Glomerular endothelial cell (primary cell): ENCODE measurements at regions not wholly inside any gene's neighbourhood (a gene's known extent, or its start where the extent isn't known, plus 50 kb on each side); places are given as distances from the start of the nearest gene placed in this dataset.
A peak's percentile ranks its signal among the peaks of the same experiment; 100 is the strongest.

Experiments used
- DNase-seq: peaks from one replicate; pipeline ENCODE4 v3.0.0-alpha.2; 2011; ENCODE audit warnings: low read depth, low spot score; ENCODE audit errors: extremely low read depth

DNA sequence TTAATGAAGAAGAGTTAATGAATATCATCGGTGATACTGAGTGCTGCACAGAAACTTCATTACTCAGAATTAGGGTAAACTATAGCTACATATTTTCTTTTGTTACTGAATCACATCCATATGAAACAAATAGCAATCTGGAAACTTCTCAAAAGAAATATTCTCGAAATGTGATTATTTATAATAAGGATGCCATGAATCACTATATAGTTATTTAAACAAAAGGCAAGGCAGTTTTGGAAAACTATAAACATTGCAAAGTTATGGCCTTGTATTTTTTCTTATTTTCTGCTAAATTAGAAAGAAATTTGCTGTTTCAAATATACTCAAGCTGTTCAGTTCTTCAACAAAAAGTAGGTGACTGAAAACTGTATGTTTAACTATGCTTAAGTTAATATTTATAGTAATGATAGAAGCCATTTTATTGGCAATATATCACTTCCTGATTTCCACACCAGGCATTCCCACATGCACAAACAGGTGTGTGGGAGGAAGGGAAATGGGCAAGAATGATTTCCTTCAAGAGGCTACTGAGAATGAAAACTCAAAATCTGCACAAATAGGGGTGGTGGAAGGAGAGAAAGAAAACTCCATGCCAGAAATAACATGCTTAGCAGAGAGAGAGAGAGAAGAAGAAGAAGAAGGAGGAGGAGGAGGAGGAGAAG, 74.5 kb upstream of the FRY start:
- no peak for DNase-seq

DNA sequence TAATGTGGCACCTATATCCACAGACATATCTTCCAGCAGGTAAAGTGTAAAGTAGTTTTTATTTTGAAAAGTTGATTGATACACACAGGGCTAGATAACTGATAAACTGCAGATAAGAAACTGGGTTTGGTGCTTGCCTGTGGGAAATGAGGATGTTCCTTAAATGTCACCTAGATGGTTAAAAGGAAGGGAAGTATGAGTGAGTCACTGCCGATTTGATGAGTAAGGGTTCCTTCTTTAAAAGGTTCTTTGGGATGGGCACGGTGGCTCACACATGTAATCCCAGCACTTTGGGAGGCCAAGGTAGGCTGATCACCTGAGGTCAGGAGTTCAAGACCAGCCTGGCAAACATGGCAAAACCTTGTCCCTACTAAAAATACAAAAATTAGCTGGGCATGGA, 73.8 kb upstream of the FRY start:
- no peak for DNase-seq

DNA sequence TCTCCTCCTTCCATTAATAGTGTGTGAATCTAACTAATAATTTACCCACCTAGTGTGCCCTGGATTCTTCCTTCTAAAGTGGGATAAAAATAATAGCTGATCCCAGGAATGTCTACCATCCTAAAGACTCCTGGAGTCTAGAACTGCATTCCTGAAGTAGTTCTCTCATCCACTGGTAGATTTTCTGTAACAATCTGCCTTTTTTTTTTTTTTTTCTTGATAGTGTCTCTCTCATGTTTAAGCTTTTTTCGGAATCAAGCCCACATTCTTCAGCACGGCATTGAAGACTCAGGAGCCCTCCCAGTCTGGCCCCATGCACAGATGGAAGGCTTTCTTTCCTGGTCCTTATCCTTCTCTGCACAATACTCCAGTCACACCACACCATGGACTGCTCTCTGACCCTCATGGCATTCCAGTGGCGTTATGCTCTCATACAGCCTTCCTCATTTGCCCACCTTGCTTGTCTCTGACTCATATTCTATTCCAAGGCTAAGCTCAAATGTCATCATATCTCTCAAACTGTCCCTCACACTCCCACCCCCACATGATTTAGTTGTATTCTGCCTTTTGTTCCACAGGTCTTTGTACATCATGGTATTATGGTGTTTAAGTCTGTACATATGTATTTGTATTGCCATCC, 68.7 kb upstream of the FRY start:
- DNase-seq, result no peak

DNA sequence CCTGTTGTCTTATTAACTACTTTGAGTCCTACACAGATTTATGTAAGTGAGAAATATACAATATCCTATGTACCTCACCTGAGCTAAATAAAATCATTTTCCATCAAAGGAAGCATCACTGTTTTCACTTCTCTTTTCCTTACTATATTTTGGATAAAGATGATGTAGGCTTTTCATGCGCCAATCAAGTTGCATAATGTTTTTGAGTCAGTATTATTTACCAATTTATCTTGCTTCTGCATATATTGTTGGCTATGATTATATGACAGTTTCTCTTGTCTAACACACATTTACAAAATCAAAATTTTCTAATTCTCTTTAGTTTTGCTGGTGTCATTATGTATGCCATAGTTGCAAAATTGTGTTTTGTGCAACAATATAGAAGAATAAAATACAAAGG, 67.9 kb upstream of the FRY start:
- DNase-seq, result no peak

DNA sequence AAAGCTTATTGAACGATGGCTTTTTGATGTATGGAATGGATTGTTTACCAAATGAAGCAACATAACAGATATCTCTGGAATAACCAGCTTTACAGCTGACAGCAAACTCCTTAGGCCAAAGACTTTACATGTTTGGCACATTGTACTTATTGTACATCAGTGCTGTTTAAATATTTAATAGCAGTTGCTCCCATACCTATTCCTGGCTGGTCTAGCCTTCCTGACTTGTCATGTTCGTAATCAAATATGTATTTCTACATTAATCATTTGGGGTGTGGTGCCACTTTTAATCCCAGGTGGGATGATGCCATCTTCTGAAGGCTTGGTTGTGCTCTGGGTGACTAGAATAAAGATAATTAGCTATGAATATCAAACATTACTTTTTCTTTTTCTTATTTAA, 67.4 kb upstream of the FRY start:
- no peak for DNase-seq

DNA sequence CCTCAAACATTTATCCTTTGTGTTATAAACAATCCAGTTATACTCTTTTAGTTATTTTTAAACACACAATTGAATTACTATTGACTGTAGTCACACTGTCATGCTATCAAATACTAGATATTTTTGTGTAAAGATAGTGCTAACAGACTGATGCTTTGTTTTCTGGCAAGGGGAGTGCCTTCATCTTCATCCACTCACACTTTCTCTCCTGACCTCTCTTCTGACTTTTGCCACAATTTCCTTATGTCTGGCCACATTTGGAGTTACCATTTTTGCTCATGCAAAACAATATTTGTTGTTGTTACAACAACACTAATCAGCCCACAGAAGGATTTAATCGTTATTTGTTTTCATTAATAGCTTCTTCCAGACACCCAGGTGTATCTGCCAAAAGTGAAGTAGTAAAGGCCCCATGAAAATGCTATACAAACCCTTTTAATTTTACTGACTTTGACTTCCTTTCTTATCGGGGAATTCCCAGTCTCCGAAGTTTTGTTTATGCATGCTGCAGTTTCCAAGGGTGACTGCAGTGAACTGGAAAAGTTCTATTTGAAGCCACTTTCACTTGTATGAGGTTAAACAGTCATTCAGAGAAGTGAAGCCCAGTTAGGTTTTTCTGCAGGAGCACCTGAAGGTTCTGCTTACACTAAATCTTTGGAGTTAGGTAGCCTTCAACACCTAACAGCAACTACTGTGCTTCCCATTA, 66.1 kb upstream of the FRY start:
- peak; percentile 5 for DNase-seq

DNA sequence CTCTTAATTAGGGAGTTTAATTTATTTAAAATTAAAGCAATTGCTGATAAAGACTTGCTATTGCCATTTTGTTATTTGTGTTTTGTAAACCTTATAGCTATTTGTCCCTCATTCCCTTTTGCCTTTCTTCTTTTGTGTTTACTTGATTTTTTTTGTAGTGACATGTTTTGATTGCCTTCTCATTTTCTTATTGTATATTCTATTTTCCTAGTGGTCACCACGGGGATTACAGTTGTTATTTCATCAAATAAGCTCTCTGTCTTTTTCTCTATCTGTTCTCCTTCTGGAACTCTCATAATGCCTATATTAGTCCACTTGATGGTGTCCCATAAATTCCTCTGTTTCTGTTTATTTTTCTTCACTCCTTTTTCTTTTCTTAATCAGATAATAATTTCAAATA, 64.4 kb upstream of the FRY start:
- no peak for DNase-seq

DNA sequence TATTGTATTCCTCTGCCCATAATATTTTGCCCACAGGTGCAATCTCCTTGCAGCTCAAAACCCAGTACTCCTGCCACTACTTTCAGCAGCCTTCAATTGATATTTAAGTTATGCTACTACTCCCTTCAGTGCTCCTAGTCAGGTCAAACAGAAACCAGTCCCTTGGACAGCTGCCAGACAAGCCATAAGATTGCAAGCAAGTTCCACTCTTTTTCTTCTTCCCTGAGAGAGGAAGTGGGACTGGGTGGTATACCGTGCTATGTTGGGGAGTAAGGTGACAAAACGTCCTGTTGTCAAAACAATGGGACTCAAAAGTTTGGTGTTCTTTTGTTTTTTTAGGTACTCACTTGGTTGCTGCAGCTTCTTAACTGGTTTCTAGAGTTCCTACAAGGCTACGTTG, 63.1 kb upstream of the FRY start:
- DNase-seq, result no peak

DNA sequence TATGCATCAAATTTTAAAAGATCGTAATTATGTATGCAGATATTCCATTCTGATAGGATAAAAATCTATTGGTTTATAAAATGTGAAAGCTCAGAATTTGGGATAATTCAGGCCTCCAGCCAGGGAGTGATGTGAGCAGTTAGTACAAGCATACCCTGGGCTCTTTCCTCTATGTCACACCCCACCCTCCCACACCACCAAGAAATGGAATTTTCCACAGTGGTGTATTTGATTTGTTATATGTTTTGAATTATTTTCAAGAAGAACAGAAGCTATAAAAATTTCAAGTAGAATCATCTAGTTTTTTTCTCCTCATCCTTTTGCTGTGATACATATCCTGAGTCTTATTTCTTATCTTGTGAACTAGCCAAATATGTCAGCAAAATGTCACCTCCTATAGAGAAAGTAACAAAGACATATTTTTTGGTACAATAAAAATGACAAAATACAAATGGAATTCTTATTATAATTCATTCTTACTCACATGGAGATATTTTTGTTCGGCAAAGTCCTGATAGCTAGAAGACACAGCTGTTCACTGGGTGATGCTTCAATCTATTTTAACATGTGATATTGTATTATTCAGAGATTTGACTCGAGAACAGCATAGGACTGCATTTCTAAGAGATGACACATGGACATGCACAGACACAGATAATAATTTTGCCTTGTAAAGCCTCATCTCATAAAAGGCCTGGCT, 61.2 kb upstream of the FRY start:
- DNase-seq, result no peak

DNA sequence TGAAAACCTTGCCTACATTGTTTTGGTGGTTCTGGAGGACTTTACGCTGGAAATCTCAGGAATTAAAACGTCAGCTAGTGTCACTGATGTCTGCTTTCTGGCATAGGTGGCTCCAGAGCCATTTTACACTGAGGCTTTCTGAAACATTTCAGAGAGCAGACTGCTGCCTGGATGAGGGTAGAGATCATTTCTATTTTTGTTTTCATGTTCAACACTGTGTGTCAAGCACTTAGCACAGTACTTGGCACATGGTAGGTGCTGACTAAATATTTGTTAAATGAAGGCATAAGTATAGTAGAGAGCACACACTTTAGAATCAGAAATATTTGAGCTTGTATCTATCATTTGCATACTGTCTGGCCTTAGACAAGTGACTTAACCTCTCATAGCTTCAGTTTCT, 59.1 kb upstream of the FRY start:
- no peak for DNase-seq

DNA sequence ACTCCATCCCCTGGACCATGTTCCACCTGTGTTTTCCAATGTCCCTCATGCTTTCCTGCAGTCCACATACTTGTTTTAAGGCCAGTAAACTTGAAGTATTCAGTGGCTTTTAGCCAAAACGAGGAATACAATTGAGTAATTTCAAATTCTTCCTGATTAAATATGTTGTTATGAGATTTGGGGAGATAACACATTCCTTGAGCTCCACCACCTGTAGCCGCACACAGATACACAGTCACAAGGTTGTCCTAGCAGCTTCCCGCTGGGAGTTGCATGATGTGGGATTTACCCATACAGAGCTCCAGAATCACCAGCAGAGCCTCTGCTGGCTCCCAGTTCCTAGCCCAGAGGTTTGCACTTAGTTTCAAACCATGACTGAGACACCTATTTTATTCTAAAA, 53.6 kb upstream of the FRY start:
- DNase-seq, result no peak

DNA sequence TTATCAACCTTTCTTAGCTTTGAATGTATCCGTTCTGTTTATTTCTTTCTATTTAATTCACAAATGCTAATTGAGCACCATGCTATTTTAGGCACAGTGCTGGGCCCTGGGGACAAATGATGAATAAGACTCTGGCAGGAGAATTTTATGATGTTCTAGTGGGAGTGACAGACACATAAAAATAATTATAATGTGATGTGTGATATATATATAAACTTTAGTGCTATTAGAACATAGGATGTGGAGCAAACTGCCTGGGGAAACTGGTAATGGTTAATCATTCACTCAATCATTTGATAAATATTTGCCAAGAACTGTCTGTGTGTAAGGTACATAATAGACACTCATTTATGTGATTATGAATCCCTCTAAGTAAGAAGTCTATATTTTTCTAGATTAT, 50.7 kb upstream of the FRY start:
- DNase-seq, result no peak
